Heart left ventricle (tissue), 16 donors: ENCODE measurements at regions not wholly inside any gene's neighbourhood (a gene's known extent, or its start where the extent isn't known, plus 50 kb on each side); places are given as distances from the start of the nearest gene placed in this dataset.

Source experiments
- ATAC-seq, 4 donors: fragments of 200-7000 bp; cut with Tn5 transposase; one replicate each; pipeline ENCODE4 v1.9.1; 2020 to 2022; ENCODE audit warnings: moderate library complexity in 4 of 4, mild to moderate bottlenecking in 3 of 4, moderate number of reproducible peaks in 1 of 4
- DNase-seq, 5 donors: peaks; one replicate each; pipeline ENCODE4 v3.0.0-alpha.2; 2020
- H3K27ac ChIP-seq, 12 donors: fragments of 200-600 bp; sonication (generic) in 4 of 12; one replicate each; pipeline versions ENCODE4 v1.5.0 to v1.8.0; 2016 to 2022; ENCODE audit warnings: mild to moderate bottlenecking in 2 of 12
- H3K27me3 ChIP-seq, 9 donors: fragments of 200-600 bp; sonication (generic) in 2 of 9; one replicate each; pipeline versions ENCODE4 v1.5.1 to v1.8.0; 2016 to 2022; ENCODE audit warnings: mild to moderate bottlenecking in 3 of 9
- H3K36me3 ChIP-seq, 9 donors: fragments of 200-600 bp; sonication (generic) in 2 of 9; one replicate each; pipeline versions ENCODE4 v1.5.0 to v1.8.0; 2018 to 2022; ENCODE audit warnings: mild to moderate bottlenecking in 2 of 9
- H3K4me1 ChIP-seq, 12 donors: fragments of 200-600 bp; sonication (generic) in 4 of 12; one replicate each; pipeline versions ENCODE4 v1.5.0 to v1.8.0; 2016 to 2022; ENCODE audit warnings: mild to moderate bottlenecking in 3 of 12
- H3K4me3 ChIP-seq, 12 donors: fragments of 200-600 bp; sonication (generic) in 4 of 12; one replicate each; pipeline versions ENCODE4 v1.5.0 to v1.8.0; 2017 to 2022; ENCODE audit warnings: mild to moderate bottlenecking in 9 of 12, moderate library complexity in 4 of 12
- H3K9me3 ChIP-seq, 12 donors: fragments of 200-600 bp; sonication (generic) in 4 of 12; one replicate each; pipeline versions ENCODE4 v1.5.0 to v1.8.0; 2016 to 2022; ENCODE audit warnings: mild to moderate bottlenecking in 1 of 12
- CTCF ChIP-seq, 12 donors: fragments of 200-600 bp; sonication (generic) in 4 of 12; IDR thresholded peaks; one replicate each; pipeline versions ENCODE4 v1.5.0 to v1.8.0; 2018 to 2022; ENCODE audit warnings: antibody characterized with exemption in 12 of 12, mild to moderate bottlenecking in 5 of 12
- POLR2A ChIP-seq, 2 donors: fragments of 450-650 bp; IDR thresholded peaks; one replicate each; pipeline ENCODE4 v1.6.1; 2017; ENCODE audit warnings: antibody characterized with exemption in 2 of 2, mild to moderate bottlenecking in 2 of 2, moderate library complexity in 2 of 2
- WGBS, 4 donors: extraction: QIAGEN DNeasy Blood & Tissue Kit in 2 of 4; methylation state at CpG; one replicate each; pipeline versions ENCODE4 v1.1.5 to v1.1.7; 2013 to 2018; 5-methylcytosine and 5-hydroxymethylcytosine counted together
- intact Hi-C, 10 donors: fragments of 100-400 bp; cut with DNase I; formaldehyde crosslinking; loops; one replicate each; pipeline versions ENCODE4 v1.11.1 to v1.14.2; 2022
- donor health status: ischemic (EF 13 %, LVEDD 7.1; RV severe dilation, severe dysfunction).
- donor health status: healthy with polysubstance abuse.
- donor health status: DM: no; HTN: yes; CAD: no.
- donor health status: DM: no; HTN: no; CAD: no.
- donor health status: ischemic (EF 25% LVEDD 6.9; RV normal size, moderate dysfunction).
- donor health status: ischemic (EF 25% LVEDD 5.7; RV mildly dilated, moderate dysfunction).
- donor health status: healthy.
- donor health status: DM: yes; HTN: yes; CAD: no.
- donor health status: ischemic (EF 35%, LVEDD 5.7; RV mildly dilated, moderate dysfunction).
- donor health status: nonischemic (EF 11% LVEDD 7.7; RV severe dilation, severe dysfunction).
- donor health status: DM: yes; HTN: yes; CAD: no.
- donor health status: PGD.
- donor health status: ischemic (EF 29% LVEDD 5.4; RV normal size, mild dysfunction).
- donor health status: nonischemic (EF 23%, LVEDD 6.1; RV moderate dilation, normal function).

GRCh38 chr10:24149640-24150039 lies 59.3 kb upstream of the KIAA1217 start:
- Histone ChIP-seq H3K36me3 (no peaks in the 10 kb centered on the region), H3K27ac (no peak overlapping the region), H3K9me3 (no peaks in the 10 kb centered on the region), H3K27me3 (no peaks in the 10 kb centered on the region), H3K4me1 (peaks cover 0 to 13% (median 0%) of the 10 kb centered on the region in 12 donors), H3K4me3 (no peak overlapping the region)
- WGBS, 4 donors = 97 to 99% (median 98%) methylated on average over 2 of the region's 2 CpGs
- DNase-seq (no peak), ATAC-seq (no peak)
- intact Hi-C loops = no loop called here
- TF ChIP-seq CTCF (IDR thresholded peaks at IDR 0.05) (no peak), POLR2A (IDR thresholded peaks at IDR 0.05) (no peak)

GRCh38 chr10:24150853-24151252 lies 58.1 kb upstream of the KIAA1217 start:
- no peaks in the 10 kb centered on the region for H3K9me3 ChIP-seq
- TF ChIP-seq POLR2A (IDR thresholded peaks at IDR 0.05) (no peak), CTCF (IDR thresholded peaks at IDR 0.05) (no peak)
- intact Hi-C loops = no loop called here
- no peak overlapping the region for H3K27ac ChIP-seq
- WGBS, 4 donors = 85 to 90% (median 88%) methylated on average over 3 of the region's 3 CpGs
- no peaks in the 10 kb centered on the region for H3K27me3 ChIP-seq
- DNase-seq (no peak), ATAC-seq (no peak)
- H3K36me3 ChIP-seq = no peaks in the 10 kb centered on the region
- peaks cover 0 to 9% (median 0%) of the 10 kb centered on the region in 12 donors for H3K4me1 ChIP-seq
- H3K4me3 ChIP-seq = no peak overlapping the region

- no peak for ATAC-seq
- peaks cover 0 to 9% (median 0%) of the 10 kb centered on the region in 12 donors for H3K4me1 ChIP-seq
- no peaks in the 10 kb centered on the region for H3K27me3 ChIP-seq
- intact Hi-C loops = no loop called here
- no peak overlapping the region for H3K27ac ChIP-seq
- H3K4me3 ChIP-seq = no peak overlapping the region
- DNase-seq = no peak
- peaks cover 0 to 9% (median under 1%) of the 10 kb centered on the region in 12 donors for H3K9me3 ChIP-seq
- no peaks in the 10 kb centered on the region for H3K36me3 ChIP-seq
- 44 to 51% (median 46%) methylated on average over 2 of the region's 2 CpGs for WGBS, 4 donors
- no peak for TF ChIP-seq CTCF (IDR thresholded peaks at IDR 0.05)
Observed at GRCh38 chr10:24152270-24152669, 56.7 kb upstream of the KIAA1217 start.

GRCh38 chr10:24153031-24153430 lies 55.9 kb upstream of the KIAA1217 start:
- no peak for TF ChIP-seq CTCF (IDR thresholded peaks at IDR 0.05)
- TF ChIP-seq POLR2A (IDR thresholded peaks at IDR 0.05) = no peak
- Histone ChIP-seq H3K36me3 (no peaks in the 10 kb centered on the region), H3K4me3 (no peak overlapping the region), H3K27me3 (no peaks in the 10 kb centered on the region), H3K9me3 (peaks cover 0 to 15% (median 3%) of the 10 kb centered on the region in 12 donors), H3K4me1 (peaks cover 0 to 9% (median 0%) of the 10 kb centered on the region in 12 donors), H3K27ac (no peak overlapping the region)
- intact Hi-C loops = no loop called here
- WGBS, 4 donors = 77 to 97% (median 86%) methylated on average over 3 of the region's 3 CpGs
- DNase-seq = no peak
- ATAC-seq = no peak
